H9 (cell line): ENCODE measurements at regions not wholly inside any gene's neighbourhood (a gene's known extent, or its start where the extent isn't known, plus 50 kb on each side); places are given as distances from the start of the nearest gene placed in this dataset.

Source experiments
- DNase-seq: peaks from one replicate; pipeline ENCODE4 v3.0.0-alpha.2; 2017
- H2AFZ ChIP-seq: one replicate; pipeline ENCODE4 v1.6.1; 2013; ENCODE audit warnings: mild to moderate bottlenecking, low read length, control low read depth, moderate library complexity
- H2AK5ac ChIP-seq: 2 replicates; pipeline ENCODE4 v1.6.1; 2013; ENCODE audit warnings: low read length, control low read depth, mixed read lengths; ENCODE audit not compliant: insufficient read length
- H2BK120ac ChIP-seq: one replicate; pipeline ENCODE4 v1.6.1; 2013; ENCODE audit warnings: low read depth, mild to moderate bottlenecking, low read length, control low read depth, inconsistent platforms; ENCODE audit not compliant: poor library complexity, severe bottlenecking
- H2BK12ac ChIP-seq: 2 replicates; pipeline ENCODE4 v1.6.1; 2013; ENCODE audit warnings: low read length, control low read depth, mixed read lengths, low read depth; ENCODE audit not compliant: insufficient read length
- H2BK15ac ChIP-seq: 2 replicates; pipeline ENCODE4 v1.6.1; 2013; ENCODE audit warnings: low read depth, low read length, control low read depth
- H2BK20ac ChIP-seq: one replicate; pipeline ENCODE4 v1.6.1; 2013; ENCODE audit warnings: low read depth, mild to moderate bottlenecking, low read length, control low read depth, inconsistent platforms; ENCODE audit not compliant: poor library complexity, severe bottlenecking
- H2BK5ac ChIP-seq: 2 replicates; pipeline ENCODE4 v1.6.1; 2013; ENCODE audit warnings: low read length, control low read depth, mixed read lengths; ENCODE audit not compliant: insufficient read length
- H3K14ac ChIP-seq: 2 replicates; pipeline ENCODE4 v1.6.1; 2013; ENCODE audit warnings: low read length, control low read depth; ENCODE audit not compliant: insufficient read depth
- H3K18ac ChIP-seq: 2 replicates; pipeline ENCODE4 v1.6.1; 2013; ENCODE audit warnings: low read depth, mild to moderate bottlenecking, mixed read lengths, low read length, control low read depth; ENCODE audit not compliant: insufficient read length
- H3K23ac ChIP-seq: 2 replicates; pipeline ENCODE4 v1.6.1; 2013; ENCODE audit warnings: low read length, control low read depth, mixed read lengths, low read depth; ENCODE audit not compliant: insufficient read length
- H3K23me2 ChIP-seq: 2 replicates; pipeline ENCODE4 v1.6.1; 2013; ENCODE audit warnings: low read depth, mild to moderate bottlenecking, mixed read lengths, low read length, control low read depth; ENCODE audit not compliant: insufficient read length, poor library complexity, severe bottlenecking
- H3K27ac ChIP-seq: 2 replicates; pipeline ENCODE4 v1.5.1; 2013; ENCODE audit warnings: low read length, control low read depth, mixed read lengths, low read depth; ENCODE audit not compliant: insufficient read length
- H3K27me3 ChIP-seq: 2 replicates; pipeline ENCODE4 v1.6.1; 2013; ENCODE audit warnings: low read length, control low read depth, inconsistent platforms; ENCODE audit not compliant: insufficient read depth
- H3K4ac ChIP-seq: 2 replicates; pipeline ENCODE4 v1.6.1; 2013; ENCODE audit warnings: low read depth, mild to moderate bottlenecking, control low read depth, inconsistent platforms, low read length, moderate library complexity
- H3K4me1 ChIP-seq: 2 replicates; pipeline ENCODE4 v1.6.1; 2013; ENCODE audit warnings: low read length, control low read depth, inconsistent platforms; ENCODE audit not compliant: insufficient read depth
- H3K4me2 ChIP-seq: 2 replicates; pipeline ENCODE4 v1.6.1; 2013; ENCODE audit warnings: low read length, control low read depth, mixed read lengths; ENCODE audit not compliant: insufficient read length, insufficient read depth
- H3K56ac ChIP-seq: 2 replicates; pipeline ENCODE4 v1.6.1; 2013; ENCODE audit warnings: low read depth, mild to moderate bottlenecking, mixed read lengths, low read length, control low read depth; ENCODE audit not compliant: insufficient read length
- H3K79me1 ChIP-seq: 2 replicates; pipeline ENCODE4 v1.6.1; 2013; ENCODE audit warnings: low read depth, mild to moderate bottlenecking, moderate library complexity, low read length, control low read depth, inconsistent platforms; ENCODE audit not compliant: insufficient read depth, poor library complexity, severe bottlenecking
- H3K79me2 ChIP-seq: 2 replicates; pipeline ENCODE4 v1.6.1; 2013; ENCODE audit warnings: low read length, control low read depth, inconsistent platforms; ENCODE audit not compliant: insufficient read depth
- H3K9ac ChIP-seq: 2 replicates; pipeline ENCODE4 v1.6.1; 2013; ENCODE audit warnings: low read length, control low read depth, mixed read lengths; ENCODE audit not compliant: insufficient read length; ENCODE audit errors: extremely low read depth
- H3K9me3 ChIP-seq: one replicate; pipeline ENCODE4 v1.6.1; 2013; ENCODE audit warnings: low read depth, low read length, inconsistent platforms; ENCODE audit not compliant: control insufficient read depth
- H3T11ph ChIP-seq: one replicate; pipeline ENCODE4 v1.6.1; 2013; ENCODE audit warnings: mild to moderate bottlenecking, low read length, control low read depth, inconsistent platforms
- H4K20me1 ChIP-seq: one replicate; pipeline ENCODE4 v1.6.1; 2013; ENCODE audit not compliant: control insufficient read depth, insufficient read length, insufficient read depth
- H4K5ac ChIP-seq: 2 replicates; pipeline ENCODE4 v1.6.1; 2013; ENCODE audit warnings: low read depth, mild to moderate bottlenecking, mixed read lengths, low read length, control low read depth; ENCODE audit not compliant: insufficient read length
- H4K8ac ChIP-seq: replicated peaks from 2 replicates; pipeline ENCODE4 v1.6.1; 2013; ENCODE audit warnings: low read length, control low read depth, mixed read lengths, low read depth; ENCODE audit not compliant: insufficient read length
- H4K91ac ChIP-seq: 2 replicates; pipeline ENCODE4 v1.6.1; 2013; ENCODE audit warnings: low read depth, mild to moderate bottlenecking, moderate library complexity, mixed read lengths, low read length, control low read depth; ENCODE audit not compliant: insufficient read length
- H3K27ac Mint-ChIP-seq, 3 experiments: 2 replicates in 2 of 3; 3 replicates in 1 of 3; pipeline ENCODE4 v1.8.0; 2020 to 2021; ENCODE audit warnings: mixed read lengths in 3 of 3, mild to moderate bottlenecking in 1 of 3, moderate library complexity in 1 of 3
- H3K27me3 Mint-ChIP-seq: 2 replicates; pipeline ENCODE4 v1.8.0; 2021; ENCODE audit warnings: low read depth, mild to moderate bottlenecking, moderate library complexity, mixed read lengths
- H3K36me3 Mint-ChIP-seq, 3 experiments: 2 replicates in 2 of 3; 3 replicates in 1 of 3; pipeline ENCODE4 v1.8.0; 2020 to 2021; ENCODE audit warnings: low read depth in 3 of 3, mixed read lengths in 3 of 3; ENCODE audit not compliant: insufficient read depth in 1 of 3
- H3K4me1 Mint-ChIP-seq, 2 experiments: 2 replicates each; pipeline ENCODE4 v1.8.0; 2020; ENCODE audit warnings: mixed read lengths in 2 of 2
- H3K4me3 Mint-ChIP-seq, 2 experiments: 2 replicates in 1 of 2; 3 replicates in 1 of 2; pipeline ENCODE4 v1.8.0; 2020 to 2021; ENCODE audit warnings: mild to moderate bottlenecking in 2 of 2, mixed read lengths in 2 of 2, moderate library complexity in 1 of 2
- H3K9me3 Mint-ChIP-seq, 2 experiments: 2 replicates in 1 of 2; 3 replicates in 1 of 2; pipeline ENCODE4 v1.8.0; 2020; ENCODE audit warnings: mild to moderate bottlenecking in 2 of 2, mixed read lengths in 2 of 2, moderate library complexity in 1 of 2
- WGBS: extraction: QIAGEN DNeasy Blood & Tissue Kit; methylation state at CpG from one replicate; pipeline ENCODE4 v1.1.7; 2013; ENCODE audit warnings: missing lambda C conversion rate, low lambda C conversion rate, mixed read lengths; ENCODE audit not compliant: insufficient read length; ENCODE audit errors: extremely low coverage; 5-methylcytosine and 5-hydroxymethylcytosine counted together
- TF ChIP-seq, protein P1 (sequence below): fragments of 200-600 bp; sonication (generic); conservative IDR thresholded peaks from 3 replicates; pipeline ENCODE4 v1.8.0; 2021; ENCODE audit warnings: antibody characterized with exemption, mild to moderate bottlenecking

DNA sequence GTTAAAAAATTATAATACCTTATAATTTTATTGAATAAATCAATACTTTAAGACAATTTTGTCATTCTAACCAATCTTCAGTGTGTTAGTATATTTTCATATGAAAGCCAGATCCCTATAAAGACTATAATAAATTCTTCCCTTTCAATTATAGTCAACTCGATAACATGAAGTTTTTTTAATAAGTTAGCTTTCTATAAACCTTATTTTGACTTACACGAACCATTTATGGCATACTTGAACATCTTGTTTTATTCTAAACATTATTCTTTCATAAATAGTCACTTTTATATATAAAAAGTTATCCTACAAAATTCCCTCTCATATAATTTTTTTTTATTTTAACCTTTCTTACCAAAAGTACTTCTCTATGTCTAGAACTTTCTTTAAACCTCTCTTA is 1002.3 kb downstream of the TMEM121 start:
- Histone ChIP-seq H2BK5ac (no peak overlapping the region), H4K20me1 (no peaks in the 10 kb centered on the region), H3K79me2 (no peaks in the 10 kb centered on the region), H3K23me2 (no peaks in the 10 kb centered on the region), H2AK5ac (no peak overlapping the region), H3K23ac (no peak overlapping the region), H3K4me1 (no peaks in the 10 kb centered on the region), H3K9ac (no peak overlapping the region), H4K8ac (no peak overlapping the region), H2BK120ac (no peak overlapping the region), H3K4me2 (no peak overlapping the region), H2BK20ac (no peak overlapping the region), H3T11ph (no peak overlapping the region), H3K56ac (no peak overlapping the region), H2BK15ac (no peak overlapping the region), H4K5ac (no peak overlapping the region), H3K27ac (no peak overlapping the region), H4K91ac (no peak overlapping the region), H3K27me3 (no peaks in the 10 kb centered on the region), H3K4ac (no peak overlapping the region), H3K9me3 (peaks cover 66% of the 10 kb centered on the region), H3K18ac (no peak overlapping the region), H3K79me1 (no peaks in the 10 kb centered on the region), H3K14ac (no peak overlapping the region), H2BK12ac (no peak overlapping the region), H2AFZ (no peak overlapping the region)
- H3K4me3 Mint-ChIP-seq = no peak overlapping the region
- H3K4me1 Mint-ChIP-seq = no peaks in the 10 kb centered on the region
- H3K36me3 Mint-ChIP-seq = peaks cover 10 to 19% (median 12%) of the 10 kb centered on the region in 3 experiments; a peak in 6 of 7 replicates
- H3K27me3 Mint-ChIP-seq = peaks cover 6% of the 10 kb centered on the region
- H3K27ac Mint-ChIP-seq = no peak overlapping the region
- WGBS = no CpG with 5 or more reads among the region's 2 CpGs
- TF ChIP-seq, protein P1, sequence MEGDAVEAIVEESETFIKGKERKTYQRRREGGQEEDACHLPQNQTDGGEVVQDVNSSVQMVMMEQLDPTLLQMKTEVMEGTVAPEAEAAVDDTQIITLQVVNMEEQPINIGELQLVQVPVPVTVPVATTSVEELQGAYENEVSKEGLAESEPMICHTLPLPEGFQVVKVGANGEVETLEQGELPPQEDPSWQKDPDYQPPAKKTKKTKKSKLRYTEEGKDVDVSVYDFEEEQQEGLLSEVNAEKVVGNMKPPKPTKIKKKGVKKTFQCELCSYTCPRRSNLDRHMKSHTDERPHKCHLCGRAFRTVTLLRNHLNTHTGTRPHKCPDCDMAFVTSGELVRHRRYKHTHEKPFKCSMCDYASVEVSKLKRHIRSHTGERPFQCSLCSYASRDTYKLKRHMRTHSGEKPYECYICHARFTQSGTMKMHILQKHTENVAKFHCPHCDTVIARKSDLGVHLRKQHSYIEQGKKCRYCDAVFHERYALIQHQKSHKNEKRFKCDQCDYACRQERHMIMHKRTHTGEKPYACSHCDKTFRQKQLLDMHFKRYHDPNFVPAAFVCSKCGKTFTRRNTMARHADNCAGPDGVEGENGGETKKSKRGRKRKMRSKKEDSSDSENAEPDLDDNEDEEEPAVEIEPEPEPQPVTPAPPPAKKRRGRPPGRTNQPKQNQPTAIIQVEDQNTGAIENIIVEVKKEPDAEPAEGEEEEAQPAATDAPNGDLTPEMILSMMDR = no peak
- no peak for DNase-seq
- H3K9me3 Mint-ChIP-seq = peaks cover 77 to 82% of the 10 kb centered on the region in 2 experiments
